ENCODE measurements at regions not wholly inside any gene's neighbourhood (a gene's known extent, or its start where the extent isn't known, plus 50 kb on each side); places are given as distances from the start of the nearest gene placed in this dataset.

GRCh38 chr1:208637181-208637580 lies 393.0 kb upstream of the PLXNA2 start:
- H3K4me1 ChIP-seq, result no peaks in the 10 kb centered on the region
- no peaks in the 10 kb centered on the region for H3K9me3 ChIP-seq
- intact Hi-C loops (cut with DNase I), result no loop called here
- no peak overlapping the region for H3K27ac ChIP-seq
- no peaks in the 10 kb centered on the region for H3K27me3 ChIP-seq
- no peak for DNase-seq (ENCODE audit: low spot score in 2 of 2)
- TF ChIP-seq CTCF (IDR thresholded peaks at IDR 0.05), result no peak
- H3K4me3 ChIP-seq, result no peak overlapping the region
- H3K36me3 ChIP-seq, result no peaks in the 10 kb centered on the region

- Histone ChIP-seq H3K9me3 (no peaks in the 10 kb centered on the region), H3K27ac (no peak overlapping the region), H3K4me3 (no peak overlapping the region), H3K36me3 (no peaks in the 10 kb centered on the region), H3K27me3 (no peaks in the 10 kb centered on the region), H3K4me1 (no peaks in the 10 kb centered on the region)
- intact Hi-C loops (cut with DNase I), result no loop called here
- TF ChIP-seq CTCF (IDR thresholded peaks at IDR 0.05), result no peak
- no peak for DNase-seq (ENCODE audit: low spot score in 2 of 2)
These were observed 395.2 kb upstream of the PLXNA2 start for GRCh38 chr1:208639382-208639781.

GRCh38 chr1:208640295-208640694 lies 396.1 kb upstream of the PLXNA2 start:
- no peak for DNase-seq (ENCODE audit: low spot score in 2 of 2)

GRCh38 chr1:208641579-208642280 lies 397.5 kb upstream of the PLXNA2 start:
- no peaks in the 10 kb centered on the region for H3K9me3 ChIP-seq
- DNase-seq (ENCODE audit: low spot score in 2 of 2), result no peak
- TF ChIP-seq CTCF (IDR thresholded peaks at IDR 0.05), result no peak
- intact Hi-C loops (cut with DNase I), result no loop called here
- H3K4me3 ChIP-seq, result no peak overlapping the region
- H3K27me3 ChIP-seq, result no peaks in the 10 kb centered on the region
- no peak overlapping the region for H3K27ac ChIP-seq
- H3K4me1 ChIP-seq, result no peaks in the 10 kb centered on the region
- no peaks in the 10 kb centered on the region for H3K36me3 ChIP-seq

More at GRCh38 chr1:208640295-208640694, 396.1 kb upstream of the PLXNA2 start:
- Histone ChIP-seq H3K4me1 (no peaks in the 10 kb centered on the region), H3K9me3 (no peaks in the 10 kb centered on the region), H3K4me3 (no peak overlapping the region), H3K27me3 (no peaks in the 10 kb centered on the region), H3K36me3 (no peaks in the 10 kb centered on the region), H3K27ac (no peak overlapping the region)
- TF ChIP-seq CTCF (IDR thresholded peaks at IDR 0.05), result no peak
- intact Hi-C loops (cut with DNase I), result no loop called here

- TF ChIP-seq CTCF (IDR thresholded peaks at IDR 0.05), result no peak
- Histone ChIP-seq H3K27me3 (no peaks in the 10 kb centered on the region), H3K9me3 (no peaks in the 10 kb centered on the region), H3K36me3 (no peaks in the 10 kb centered on the region), H3K27ac (no peak overlapping the region), H3K4me1 (no peaks in the 10 kb centered on the region), H3K4me3 (no peak overlapping the region)
- DNase-seq (ENCODE audit: low spot score in 2 of 2), result no peak
- intact Hi-C loops (cut with DNase I), result no loop called here
These were observed 398.9 kb upstream of the PLXNA2 start for GRCh38 chr1:208643005-208643597.

Data from ascending aorta (tissue), 2 donors.